Erythroblast (primary cell): ENCODE measurements at regions not wholly inside any gene's neighbourhood (a gene's known extent, or its start where the extent isn't known, plus 50 kb on each side); places are given as distances from the start of the nearest gene placed in this dataset.

ENCODE experiments used
- DNase-seq, 2 experiments: peaks; one replicate each; lab custom pipeline; 2025; lab: John Stamatoyannopoulos, UW
- GATA1 ChIP-seq: IDR thresholded peaks from 2 replicates; pipeline ENCODE4 v1.6.1; 2011; ENCODE audit warnings: low read depth, mild to moderate bottlenecking, control low read depth, low read length, moderate library complexity
- POLR2A ChIP-seq: IDR thresholded peaks from 2 replicates; pipeline ENCODE4 v1.6.1; 2011; ENCODE audit warnings: mild to moderate bottlenecking, low read length

DNA sequence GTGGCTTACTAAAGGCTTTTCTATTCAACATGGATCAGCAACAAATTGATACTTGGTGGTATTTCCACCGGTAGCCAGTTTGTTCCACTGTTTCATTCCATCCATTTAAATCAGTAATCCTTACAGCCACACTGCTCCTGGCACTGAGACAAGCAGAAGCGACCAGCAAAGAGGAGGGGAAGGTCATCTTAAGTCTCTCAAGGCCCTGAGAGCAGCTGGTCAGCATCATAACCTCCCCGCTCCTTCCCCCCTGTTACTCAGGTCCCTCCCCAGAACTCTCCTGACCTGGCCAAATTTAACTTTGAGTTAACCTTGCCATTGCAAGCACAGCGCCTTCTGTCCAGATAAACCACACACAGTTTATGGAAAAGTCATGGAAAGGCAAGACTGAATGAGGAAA lies 331.3 kb upstream of the KLF3 start:
- DNase-seq, result no peak
- TF ChIP-seq GATA1, result no peak
- TF ChIP-seq POLR2A, result no peak

DNA sequence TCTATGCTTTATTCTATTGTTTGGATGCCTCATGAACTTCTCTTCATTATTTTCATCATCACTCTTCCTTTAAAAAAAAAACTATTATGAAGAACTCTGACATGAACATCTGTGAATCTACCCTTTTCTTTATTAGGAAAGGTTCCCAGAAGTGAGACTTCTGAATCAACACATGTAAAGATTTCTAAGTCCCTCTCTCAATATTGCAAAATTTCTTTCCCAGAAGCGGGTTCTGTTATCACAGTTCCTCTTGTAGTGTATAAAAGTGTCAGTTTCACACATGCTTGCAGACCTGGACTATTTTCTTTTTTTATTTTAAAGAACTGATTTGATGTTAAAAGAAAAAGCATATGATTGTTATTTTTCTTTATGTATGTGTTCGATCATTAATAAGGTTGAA lies 330.8 kb upstream of the KLF3 start:
- no peak for DNase-seq
- TF ChIP-seq POLR2A, result no peak
- TF ChIP-seq GATA1, result no peak

DNA sequence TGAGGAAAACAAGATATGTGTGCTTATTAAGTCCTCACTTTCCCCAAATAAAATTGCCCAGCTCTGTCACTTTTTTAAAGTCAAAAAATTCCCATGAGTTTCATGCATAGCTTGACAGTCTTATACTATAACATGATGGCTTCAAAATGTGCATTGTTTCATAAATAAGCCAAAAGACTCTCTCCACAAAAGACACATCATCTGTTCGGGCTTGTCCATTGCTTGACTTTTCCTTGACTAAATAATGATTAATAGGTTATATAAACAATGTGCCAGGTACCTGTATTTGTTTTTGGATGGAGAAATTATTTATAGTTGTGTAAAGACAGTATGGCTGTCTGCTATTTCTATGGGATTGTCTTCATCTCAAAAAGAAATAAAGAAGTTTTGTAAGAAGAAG lies 329.2 kb upstream of the KLF3 start:
- no peak for TF ChIP-seq POLR2A
- no peak for TF ChIP-seq GATA1
- no peak for DNase-seq

DNA sequence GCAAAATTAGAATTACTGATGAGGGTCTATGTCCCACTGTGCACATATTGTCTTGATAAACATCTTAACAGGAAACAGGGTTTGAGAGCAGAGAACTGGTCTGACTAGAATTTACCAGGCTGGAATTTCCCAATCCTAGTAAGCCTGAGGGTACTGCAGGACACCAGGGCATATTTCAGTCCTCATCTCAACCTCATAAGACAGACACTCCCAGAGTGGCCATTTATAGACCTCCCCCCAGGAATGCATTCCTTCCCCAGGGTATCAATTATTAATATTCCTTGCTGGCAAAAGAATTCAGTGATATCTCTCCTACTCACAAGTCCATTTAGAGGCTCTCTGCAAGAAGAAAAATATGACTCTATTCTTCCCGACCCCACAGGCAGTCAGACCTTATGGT lies 325.1 kb upstream of the KLF3 start:
- DNase-seq, result peak in 1 of 2 experiments; percentile 9

DNA sequence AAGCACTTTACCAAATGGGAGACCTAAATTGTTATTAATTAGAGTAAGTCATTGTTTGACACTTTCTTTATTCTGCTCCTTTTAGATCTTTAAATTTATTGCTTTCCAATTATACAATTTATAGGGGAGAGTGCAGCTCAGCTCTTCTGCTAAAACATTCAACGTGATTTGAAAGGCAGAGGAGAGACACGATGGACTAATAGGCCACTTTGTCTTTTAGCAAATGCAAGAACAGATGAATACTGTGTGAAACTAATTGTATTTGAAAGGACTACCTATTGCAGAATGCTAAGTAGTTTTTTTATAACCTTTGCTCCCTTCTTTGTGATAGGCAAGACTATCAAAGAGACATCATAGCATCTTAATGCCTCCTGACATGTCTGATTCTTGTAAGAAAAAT lies 320.4 kb upstream of the KLF3 start:
- DNase-seq, result no peak
- TF ChIP-seq POLR2A (no peak), GATA1 (no peak)

DNA sequence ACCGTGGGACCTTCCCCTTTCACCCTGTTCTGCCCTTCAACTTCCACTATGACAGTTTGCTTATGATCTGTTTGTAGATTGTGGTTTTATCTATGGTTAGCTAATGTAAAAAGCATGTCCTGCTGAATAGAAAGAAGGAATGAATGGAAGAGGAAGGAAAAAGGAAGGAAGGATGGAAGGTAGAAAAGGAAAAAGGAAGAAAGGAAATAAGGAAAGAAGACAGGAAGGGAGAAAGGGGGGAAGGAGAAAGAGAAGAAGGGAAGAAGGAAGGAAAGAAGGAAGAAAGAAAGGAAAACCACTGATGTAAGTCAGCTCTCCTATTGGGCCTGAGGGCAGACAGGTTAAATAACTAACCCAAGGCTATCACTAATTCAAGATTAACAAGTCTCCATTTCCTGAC lies 319.1 kb upstream of the KLF3 start:
- TF ChIP-seq POLR2A (no peak), GATA1 (no peak)
- no peak for DNase-seq

DNA sequence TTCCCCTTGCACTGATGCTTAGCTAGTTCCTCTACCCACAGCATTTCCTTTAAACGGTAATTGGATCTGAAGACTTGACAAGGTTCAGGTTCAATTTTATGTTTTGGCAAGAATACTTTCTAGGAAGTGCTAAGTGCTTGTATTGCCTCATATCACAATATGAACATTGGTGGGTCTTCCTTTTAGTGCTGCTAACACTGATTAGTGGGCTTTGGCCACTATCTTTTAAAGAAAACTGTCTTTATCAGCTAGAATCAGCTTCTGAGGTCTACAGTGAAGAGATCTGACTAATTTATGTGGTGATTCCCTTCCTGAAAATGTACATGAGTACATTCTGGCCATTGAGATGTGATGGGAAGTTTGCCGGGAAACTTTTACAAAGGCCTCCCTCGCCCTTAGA lies 316.7 kb upstream of the KLF3 start:
- TF ChIP-seq GATA1 (no peak), POLR2A (no peak)
- DNase-seq, result no peak

DNA sequence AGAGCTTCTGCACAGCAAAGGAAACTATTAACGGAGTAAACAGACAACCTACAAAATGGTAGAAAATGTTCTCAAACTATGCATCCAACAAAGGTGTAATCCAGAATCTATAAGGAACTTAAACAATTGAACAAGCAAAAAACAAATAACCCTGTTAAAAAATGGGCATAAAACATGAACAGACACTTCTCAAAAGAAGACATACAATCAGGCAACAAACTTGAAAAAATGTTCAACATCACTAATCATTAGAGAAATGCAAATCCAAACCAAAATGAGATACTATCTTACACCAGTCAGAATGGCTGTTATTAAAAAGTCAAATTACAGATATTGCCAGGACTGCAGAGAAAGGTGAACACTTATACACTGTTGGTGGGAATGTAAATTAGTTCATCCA lies 309.6 kb upstream of the KLF3 start:
- DNase-seq, result no peak
- TF ChIP-seq POLR2A, result no peak
- TF ChIP-seq GATA1, result no peak

DNA sequence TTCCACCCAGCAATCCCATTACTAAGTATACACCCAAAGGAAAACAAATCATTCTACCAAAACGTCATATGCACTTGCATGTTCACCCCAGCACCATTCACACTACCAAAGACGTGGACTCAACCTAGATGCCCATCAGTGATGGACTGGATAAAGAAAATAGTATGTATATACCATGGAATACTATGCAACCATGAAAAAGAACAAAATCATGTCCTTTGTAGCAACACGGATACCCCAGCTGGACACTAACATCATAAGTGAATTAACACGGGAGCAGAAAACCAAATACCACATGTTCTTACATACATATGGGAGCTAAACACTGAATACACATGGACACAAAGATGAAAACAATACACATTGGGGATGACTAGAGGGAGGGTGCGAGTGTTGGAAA lies 309.1 kb upstream of the KLF3 start:
- TF ChIP-seq GATA1 (no peak), POLR2A (no peak)
- DNase-seq, result no peak

DNA sequence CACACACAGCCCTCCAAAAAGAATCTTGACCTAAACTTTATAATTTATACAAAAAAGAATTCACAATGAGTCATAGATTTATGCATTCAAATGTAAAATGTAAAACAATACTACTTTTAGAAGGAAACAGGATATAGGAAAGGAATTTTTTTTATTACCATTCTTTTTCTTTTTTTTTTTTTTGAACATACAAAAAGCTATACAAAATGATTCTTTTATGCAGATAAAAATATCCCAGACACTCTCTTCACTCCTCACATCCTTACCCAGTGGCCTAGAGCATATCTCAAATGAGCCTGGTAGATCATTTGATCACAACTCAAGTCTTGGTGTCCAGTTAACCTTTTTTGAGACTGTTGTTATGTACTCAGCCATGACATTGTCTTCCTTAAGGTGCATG lies 307.3 kb upstream of the KLF3 start:
- TF ChIP-seq POLR2A (no peak), GATA1 (no peak)
- no peak for DNase-seq

DNA sequence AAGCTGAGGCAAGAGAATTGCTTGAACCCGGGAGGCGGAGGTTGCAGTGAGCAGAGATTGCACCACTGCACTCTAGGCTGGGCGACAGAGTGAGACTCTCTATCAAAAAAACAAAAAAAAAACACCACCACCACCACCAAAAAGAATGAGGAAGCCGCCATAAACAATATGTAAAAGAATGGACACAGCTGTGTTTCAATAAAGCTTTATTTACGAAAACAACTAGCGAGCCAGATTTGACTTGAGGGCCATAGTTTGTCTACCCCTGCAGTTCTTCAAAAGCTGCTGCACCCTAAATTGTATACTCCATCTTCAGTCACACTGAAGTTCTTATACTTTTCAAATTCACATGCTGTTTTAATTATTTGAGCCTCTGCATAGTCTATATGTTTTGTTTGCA lies 306.5 kb upstream of the KLF3 start:
- DNase-seq, result no peak
- TF ChIP-seq POLR2A, result no peak
- no peak for TF ChIP-seq GATA1

DNA sequence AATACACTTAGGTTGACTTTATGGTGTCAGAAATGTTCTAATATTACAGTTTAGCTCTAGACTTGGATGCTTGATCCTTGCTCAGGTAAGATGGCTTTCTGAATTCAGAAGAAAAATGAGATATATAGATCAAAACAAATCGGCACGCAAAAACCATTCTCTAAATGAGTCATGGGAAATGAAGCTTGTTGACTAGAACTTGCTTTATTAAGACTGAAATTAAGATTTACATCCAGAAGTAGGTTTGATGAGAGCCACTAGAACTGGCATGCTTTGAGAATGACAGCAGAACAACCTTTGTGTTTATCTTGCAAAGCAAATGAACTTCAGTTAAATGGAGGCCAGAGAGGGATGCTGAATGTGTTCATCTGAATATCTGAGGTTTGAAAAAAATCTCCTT lies 304.9 kb upstream of the KLF3 start:
- no peak for DNase-seq
- TF ChIP-seq POLR2A, result no peak
- TF ChIP-seq GATA1, result no peak

DNA sequence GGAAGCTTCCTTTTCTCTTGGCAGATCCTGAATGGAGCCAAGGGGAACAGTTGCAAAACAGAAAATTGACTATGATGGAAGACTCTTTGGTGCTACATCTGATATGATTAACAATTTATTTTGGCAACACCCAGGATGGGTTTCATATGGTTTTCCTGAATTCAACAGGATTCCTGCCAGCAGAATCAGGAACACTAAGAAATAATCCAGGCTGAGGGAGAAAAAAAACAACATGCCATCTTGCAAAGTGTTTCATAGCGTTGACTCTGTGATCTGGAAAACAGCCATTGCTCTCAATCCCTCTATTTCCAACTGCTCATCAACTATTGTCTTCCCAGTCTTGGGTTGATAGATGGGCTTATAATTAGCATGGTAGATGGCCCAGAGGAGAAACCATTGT lies 303.8 kb upstream of the KLF3 start:
- no peak for DNase-seq
- TF ChIP-seq POLR2A (no peak), GATA1 (no peak)

DNA sequence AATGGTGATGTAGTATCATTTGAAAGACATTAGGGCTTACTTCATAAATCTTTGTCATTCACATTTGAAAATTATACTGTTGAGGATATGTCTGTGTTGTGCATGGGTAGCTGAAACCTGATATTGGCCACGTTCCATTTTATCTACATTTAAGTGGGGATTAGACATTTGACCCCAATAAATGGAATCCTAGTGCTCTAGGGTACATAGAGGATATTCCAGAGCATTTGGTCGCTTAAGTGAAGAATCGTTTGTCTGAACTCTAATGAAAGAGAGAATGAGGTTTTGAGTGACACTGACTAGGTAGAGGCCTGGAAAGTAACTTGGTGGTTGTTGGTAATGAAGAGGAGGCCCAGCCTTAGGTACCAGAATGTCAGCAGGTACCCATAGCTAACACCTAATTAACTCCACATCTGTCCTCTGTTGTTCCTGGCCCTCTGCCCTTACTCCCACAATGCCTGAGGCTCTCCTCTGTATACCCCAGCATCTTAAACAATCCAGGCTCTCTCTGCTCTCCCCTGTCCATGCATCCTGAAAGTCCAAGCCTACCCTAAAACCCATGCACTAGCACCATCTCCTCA lies 299.5 kb upstream of the KLF3 start:
- TF ChIP-seq POLR2A (no peak), GATA1 (no peak)
- DNase-seq, result no peak

DNA sequence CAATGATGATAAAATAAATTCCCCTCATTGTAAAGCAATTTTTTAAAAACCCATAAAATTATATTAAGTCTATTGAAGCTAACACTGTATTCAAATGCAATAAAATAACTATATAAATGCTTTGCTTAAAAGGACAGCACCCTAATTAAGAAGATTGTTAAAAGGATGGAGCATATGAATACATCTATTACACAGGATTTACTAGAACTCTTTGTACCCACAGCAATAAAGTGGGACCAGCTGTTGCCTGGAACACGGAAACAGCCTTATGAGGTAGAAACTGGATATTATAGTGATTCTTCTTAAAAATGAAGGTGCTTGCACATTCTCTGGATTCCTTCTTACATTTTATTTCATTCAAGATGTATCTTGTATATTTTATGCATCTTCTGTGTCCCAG lies 298.7 kb upstream of the KLF3 start:
- TF ChIP-seq POLR2A (no peak), GATA1 (no peak)
- DNase-seq, result no peak
